Stimulated activated CD4-positive, alpha-beta T cell treated with anti-CD3 and anti-CD28 coated beads, Interleukin-4, amount 100 ng/mL, for 48 hours (primary cell): ENCODE measurements at regions not wholly inside any gene's neighbourhood (a gene's known extent, or its start where the extent isn't known, plus 50 kb on each side); places are given as distances from the start of the nearest gene placed in this dataset.
"Not testable (repeated sequence)": the region's sequence is repeated elsewhere in the genome, so short reads cannot be mapped to it uniquely, and the experiment has no call there.

ENCODE experiments used
- DNase-seq, 2 donors: peaks; one replicate each; pipeline ENCODE4 v3.0.0-alpha.2; 2020; ENCODE audit warnings: low read depth in 2 of 2

- no peak for DNase-seq
Measured at GRCh38 chr6:170045563-170045960, 245.3 kb downstream of the DLL1 start.

GRCh38 chr6:170044836-170045562 lies 245.9 kb downstream of the DLL1 start:
- DNase-seq = no peak

GRCh38 chr6:170043881-170044790 lies 246.7 kb downstream of the DLL1 start:
- no peak for DNase-seq

GRCh38 chr6:170043150-170043819 lies 247.6 kb downstream of the DLL1 start:
- DNase-seq = no peak

- DNase-seq = no peak
Measured at GRCh38 chr6:170042596-170043118, 248.2 kb downstream of the DLL1 start.

GRCh38 chr6:170042123-170042522 lies 248.8 kb downstream of the DLL1 start:
- no peak for DNase-seq

- DNase-seq = no peak
Measured at GRCh38 chr6:170041526-170041925, 249.4 kb downstream of the DLL1 start.

- DNase-seq = no peak
Measured at GRCh38 chr6:170040906-170041305, 250.0 kb downstream of the DLL1 start.

- no peak for DNase-seq
Measured at GRCh38 chr6:170040115-170040500, 250.8 kb downstream of the DLL1 start.

- no peak for DNase-seq
Measured at GRCh38 chr6:170039156-170040114, 251.4 kb downstream of the DLL1 start.

- DNase-seq = no peak
Measured at GRCh38 chr6:170038708-170039107, 252.2 kb downstream of the DLL1 start.

GRCh38 chr6:170038251-170038650 lies 252.6 kb downstream of the DLL1 start:
- no peak for DNase-seq

GRCh38 chr6:170037541-170038250 lies 253.2 kb downstream of the DLL1 start:
- DNase-seq = no peak

GRCh38 chr6:170036916-170037315 lies 254.0 kb downstream of the DLL1 start:
- DNase-seq = no peak

GRCh38 chr6:170036367-170036766 lies 254.5 kb downstream of the DLL1 start:
- not testable (repeated sequence) for DNase-seq

GRCh38 chr6:170035901-170036304 lies 255.0 kb downstream of the DLL1 start:
- no peak for DNase-seq

- DNase-seq = no peak
Measured at GRCh38 chr6:170035044-170035443, 255.8 kb downstream of the DLL1 start.

- no peak for DNase-seq
Measured at GRCh38 chr6:170034294-170034693, 256.6 kb downstream of the DLL1 start.

GRCh38 chr6:170033666-170034065 lies 257.2 kb downstream of the DLL1 start:
- no peak for DNase-seq

- no peak for DNase-seq
Measured at GRCh38 chr6:170032706-170033309, 258.1 kb downstream of the DLL1 start.
